Cardiac muscle cell (in vitro differentiated cells and primary cell): ENCODE measurements at regions not wholly inside any gene's neighbourhood (a gene's known extent, or its start where the extent isn't known, plus 50 kb on each side); places are given as distances from the start of the nearest gene placed in this dataset.
A peak's percentile ranks its signal among the peaks of the same experiment; 100 is the strongest.

ENCODE experiments used
- DNase-seq, 2 donors: peaks; one replicate each; pipeline versions ENCODE4 v3.0.0 to v3.0.0-alpha.2; 2010 to 2017; ENCODE audit warnings: low read depth in 1 of 2, low spot score in 1 of 2
- H3K27ac ChIP-seq: fragments of 200-600 bp; sonication (generic); 2 replicates; pipeline ENCODE4 v1.5.1; 2016
- H3K27me3 ChIP-seq: fragments of 200-600 bp; sonication (generic); 2 replicates; pipeline ENCODE4 v1.6.0; 2016; ENCODE audit warnings: control low read depth
- H3K36me3 ChIP-seq: fragments of 200-600 bp; sonication (generic); 2 replicates; pipeline ENCODE4 v1.5.1; 2016; ENCODE audit warnings: control low read depth
- H3K4me1 ChIP-seq: fragments of 200-600 bp; sonication (generic); 2 replicates; pipeline ENCODE4 v1.8.1; 2017; ENCODE audit warnings: low read depth, mild to moderate bottlenecking, mixed run types
- H3K4me3 ChIP-seq: fragments of 200-600 bp; sonication (generic); 2 replicates; pipeline ENCODE4 v1.5.1; 2016; ENCODE audit warnings: mild to moderate bottlenecking
- H3K9me3 ChIP-seq: fragments of 200-600 bp; sonication (generic); 2 replicates; pipeline ENCODE4 v1.5.1; 2017; ENCODE audit warnings: low read depth, mild to moderate bottlenecking, control low read depth
- TF ChIP-seq, protein P1 (sequence below): IDR thresholded peaks from 2 replicates; pipeline ENCODE4 v1.5.1; 2012; ENCODE audit warnings: low read depth, mild to moderate bottlenecking, low read length

DNA sequence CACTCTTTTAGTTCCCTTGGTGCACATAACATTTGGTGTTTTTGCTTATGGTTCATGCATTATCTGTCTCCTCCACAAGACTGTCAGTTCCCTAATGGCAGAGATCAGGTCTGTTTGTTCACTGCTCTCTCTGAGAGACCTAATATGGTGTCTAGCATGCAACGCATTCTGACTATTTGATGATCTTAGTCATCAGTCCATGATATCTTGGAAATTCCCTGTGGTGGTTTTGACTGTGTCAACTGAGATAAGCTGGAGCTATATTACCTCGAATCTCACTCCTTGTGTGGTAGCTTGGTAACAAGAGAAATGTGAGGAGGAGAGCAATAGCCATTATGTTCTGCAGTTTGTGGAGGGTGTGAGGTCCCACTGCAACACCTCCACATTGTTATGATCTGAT, 229.8 kb downstream of the FRK start:
- H3K4me3 ChIP-seq = no peak overlapping the region
- no peaks in the 10 kb centered on the region for H3K4me1 ChIP-seq
- DNase-seq = peak in 1 of 2 donors; percentile 11
- no peak overlapping the region for H3K27ac ChIP-seq
- H3K27me3 ChIP-seq = no peaks in the 10 kb centered on the region
- H3K36me3 ChIP-seq = no peaks in the 10 kb centered on the region
- TF ChIP-seq, protein P1, sequence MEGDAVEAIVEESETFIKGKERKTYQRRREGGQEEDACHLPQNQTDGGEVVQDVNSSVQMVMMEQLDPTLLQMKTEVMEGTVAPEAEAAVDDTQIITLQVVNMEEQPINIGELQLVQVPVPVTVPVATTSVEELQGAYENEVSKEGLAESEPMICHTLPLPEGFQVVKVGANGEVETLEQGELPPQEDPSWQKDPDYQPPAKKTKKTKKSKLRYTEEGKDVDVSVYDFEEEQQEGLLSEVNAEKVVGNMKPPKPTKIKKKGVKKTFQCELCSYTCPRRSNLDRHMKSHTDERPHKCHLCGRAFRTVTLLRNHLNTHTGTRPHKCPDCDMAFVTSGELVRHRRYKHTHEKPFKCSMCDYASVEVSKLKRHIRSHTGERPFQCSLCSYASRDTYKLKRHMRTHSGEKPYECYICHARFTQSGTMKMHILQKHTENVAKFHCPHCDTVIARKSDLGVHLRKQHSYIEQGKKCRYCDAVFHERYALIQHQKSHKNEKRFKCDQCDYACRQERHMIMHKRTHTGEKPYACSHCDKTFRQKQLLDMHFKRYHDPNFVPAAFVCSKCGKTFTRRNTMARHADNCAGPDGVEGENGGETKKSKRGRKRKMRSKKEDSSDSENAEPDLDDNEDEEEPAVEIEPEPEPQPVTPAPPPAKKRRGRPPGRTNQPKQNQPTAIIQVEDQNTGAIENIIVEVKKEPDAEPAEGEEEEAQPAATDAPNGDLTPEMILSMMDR = no peak
- no peaks in the 10 kb centered on the region for H3K9me3 ChIP-seq

DNA sequence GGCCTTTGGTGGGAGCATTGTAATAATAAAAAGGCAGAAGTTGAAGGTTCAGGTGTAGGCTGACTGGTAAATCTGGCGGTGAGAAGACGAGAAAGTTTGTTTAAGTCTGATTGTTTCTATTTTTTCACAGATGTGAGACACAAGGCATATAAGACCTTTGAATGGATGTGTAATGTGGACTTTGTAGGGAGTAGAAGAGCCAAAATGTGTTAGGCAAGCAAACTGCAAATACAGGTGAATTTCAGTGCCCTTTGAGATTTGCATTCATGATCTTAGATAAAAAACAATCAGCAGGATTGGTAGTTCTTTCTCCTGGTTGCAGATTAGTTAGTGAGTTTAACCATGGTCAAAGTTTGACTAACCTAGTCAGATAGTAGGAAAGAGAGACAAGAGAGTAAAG, 238.9 kb downstream of the FRK start:
- no peak for DNase-seq
- Histone ChIP-seq H3K36me3 (no peaks in the 10 kb centered on the region), H3K27me3 (no peaks in the 10 kb centered on the region), H3K4me3 (no peak overlapping the region), H3K27ac (no peak overlapping the region), H3K9me3 (no peaks in the 10 kb centered on the region), H3K4me1 (no peaks in the 10 kb centered on the region)
- TF ChIP-seq, protein P1 = no peak

DNA sequence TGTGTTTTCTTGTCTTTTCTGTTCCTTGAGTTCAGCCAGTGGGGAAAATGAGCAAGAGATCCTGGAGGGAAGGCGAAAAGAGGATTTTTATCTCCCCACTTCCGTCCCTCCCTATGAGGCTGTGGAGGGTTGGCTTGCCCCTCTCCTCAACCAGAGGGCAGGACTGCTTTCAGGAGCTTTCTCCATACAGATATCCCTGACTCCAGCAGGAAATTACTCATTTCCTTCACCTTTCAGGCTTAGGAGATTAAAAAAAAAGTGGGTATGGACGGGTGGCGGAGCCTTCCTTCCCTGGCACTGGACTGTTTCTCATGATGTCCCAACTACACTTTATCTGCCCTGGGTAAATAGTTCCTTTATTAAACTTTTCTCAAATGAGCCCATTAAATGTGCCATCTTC, 241.2 kb downstream of the FRK start:
- Histone ChIP-seq H3K36me3 (no peaks in the 10 kb centered on the region), H3K4me1 (no peaks in the 10 kb centered on the region), H3K9me3 (no peaks in the 10 kb centered on the region), H3K27me3 (no peaks in the 10 kb centered on the region), H3K4me3 (no peak overlapping the region), H3K27ac (no peak overlapping the region)
- TF ChIP-seq, protein P1 = no peak
- DNase-seq = peak in 1 of 2 donors; percentile 0

DNA sequence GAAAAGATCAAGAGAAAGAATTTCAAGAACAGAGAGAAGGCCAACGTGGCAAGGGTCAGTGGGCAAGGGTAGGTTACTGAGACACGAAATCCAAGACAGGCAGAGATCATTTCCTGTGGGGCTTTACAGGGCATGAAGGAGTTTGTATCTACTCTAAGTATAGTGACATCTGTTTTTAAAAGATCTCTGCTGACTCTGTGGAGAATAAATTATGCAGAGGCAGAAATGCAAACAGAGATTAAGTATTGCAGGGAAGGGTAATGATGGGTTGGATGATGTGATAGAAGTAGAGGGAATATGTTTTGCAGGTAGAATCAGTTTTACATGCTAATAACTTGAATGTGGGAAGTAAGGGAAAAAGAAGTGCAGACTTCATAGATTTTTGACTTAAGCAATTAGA, 243.5 kb downstream of the FRK start:
- TF ChIP-seq, protein P1 = no peak
- Histone ChIP-seq H3K36me3 (no peaks in the 10 kb centered on the region), H3K27ac (no peak overlapping the region), H3K4me1 (no peaks in the 10 kb centered on the region), H3K27me3 (no peaks in the 10 kb centered on the region), H3K4me3 (no peak overlapping the region), H3K9me3 (no peaks in the 10 kb centered on the region)
- no peak for DNase-seq

DNA sequence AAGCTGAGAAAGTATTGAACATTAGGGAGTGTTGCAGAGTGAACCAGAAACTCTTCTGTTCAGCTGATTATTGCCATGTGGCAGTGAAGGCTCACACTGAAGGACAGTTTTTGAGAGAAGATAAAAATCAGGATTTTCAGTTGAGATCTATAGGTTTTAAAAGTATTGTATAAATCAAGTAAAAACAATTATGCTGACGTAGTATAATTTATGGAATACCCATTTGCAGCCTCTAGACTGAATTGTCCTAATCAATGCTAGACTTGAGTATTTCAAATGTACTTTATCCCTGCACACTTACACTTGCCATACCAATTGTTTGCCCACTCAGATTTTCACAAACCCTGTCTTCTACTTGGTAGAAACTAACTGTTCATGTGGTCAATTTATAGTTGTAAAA, 245.8 kb downstream of the FRK start:
- H3K27me3 ChIP-seq = no peaks in the 10 kb centered on the region
- H3K36me3 ChIP-seq = no peaks in the 10 kb centered on the region
- no peaks in the 10 kb centered on the region for H3K9me3 ChIP-seq
- no peak overlapping the region for H3K27ac ChIP-seq
- no peaks in the 10 kb centered on the region for H3K4me1 ChIP-seq
- H3K4me3 ChIP-seq = no peak overlapping the region
- TF ChIP-seq, protein P1 = no peak
- no peak for DNase-seq

DNA sequence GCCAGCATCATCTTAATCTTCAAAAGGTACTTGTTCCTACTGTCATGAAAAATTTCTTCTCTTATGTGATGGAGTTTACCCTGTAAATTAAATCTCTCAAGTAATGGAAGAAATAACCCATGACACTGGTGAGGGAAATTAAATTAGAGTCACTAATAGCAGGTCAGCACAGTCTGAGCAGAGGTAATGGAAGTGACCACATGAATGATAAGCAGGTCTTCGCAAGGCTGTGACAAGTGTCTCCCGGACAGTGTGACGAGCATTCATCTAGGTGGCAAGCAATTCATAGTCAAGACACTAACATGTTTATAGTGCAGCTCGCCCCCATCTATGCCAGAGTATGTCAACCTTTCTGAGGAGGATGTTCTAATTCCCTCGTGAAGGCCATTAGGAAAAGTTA, 249.2 kb downstream of the FRK start:
- H3K36me3 ChIP-seq = no peaks in the 10 kb centered on the region
- H3K4me3 ChIP-seq = no peak overlapping the region
- H3K4me1 ChIP-seq = no peaks in the 10 kb centered on the region
- H3K27me3 ChIP-seq = no peaks in the 10 kb centered on the region
- H3K27ac ChIP-seq = no peak overlapping the region
- no peak for DNase-seq
- H3K9me3 ChIP-seq = no peaks in the 10 kb centered on the region
- TF ChIP-seq, protein P1 = no peak
